A673 (cell line): ENCODE measurements at regions not wholly inside any gene's neighbourhood (a gene's known extent, or its start where the extent isn't known, plus 50 kb on each side); places are given as distances from the start of the nearest gene placed in this dataset.
"Not testable (repeated sequence)": the region's sequence is repeated elsewhere in the genome, so short reads cannot be mapped to it uniquely, and the experiment has no call there.

Experiments
- BruUV-seq: library from RNA; stranded (reverse); fragments of 400-500 nt; replicated peaks from 2 replicates; lab custom pipeline; 2021; lab: Mats Ljungman, UMichigan
- CTCF ChIA-PET: fragments of 300-600 bp; sonication (Branson Sonifier 250); formaldehyde crosslinking; loops from one replicate; lab custom pipeline; 2022; ENCODE audit warnings: antibody characterized with exemption; lab: Charles Lee
- POLR2A ChIA-PET: fragments of 300-600 bp; sonication (Branson Sonifier 250); formaldehyde crosslinking; loops from one replicate; lab custom pipeline; 2022; ENCODE audit warnings: antibody characterized with exemption; ENCODE audit not compliant: low non-redundant PET; lab: Charles Lee
- DNase-seq: peaks from one replicate; pipeline ENCODE4 v3.0.0-alpha.2; 2015; ENCODE audit warnings: low spot score
- H3K27ac ChIP-seq: fragments of 200-600 bp; sonication (generic); 2 replicates; pipeline ENCODE4 v1.5.1; 2016; ENCODE audit warnings: mixed run types, low read depth, mild to moderate bottlenecking, mixed read lengths, antibody characterized with exemption, low read length; ENCODE audit not compliant: poor library complexity, severe bottlenecking
- H3K27me3 ChIP-seq: fragments of 200-600 bp; sonication (generic); replicated peaks from 2 replicates; pipeline ENCODE4 v1.6.1; 2017; ENCODE audit warnings: mixed run types, low read depth, mild to moderate bottlenecking, mixed read lengths, antibody characterized with exemption, low read length; ENCODE audit not compliant: insufficient read depth, poor library complexity
- H3K36me3 ChIP-seq: fragments of 200-600 bp; sonication (generic); 2 replicates; pipeline ENCODE4 v1.6.1; 2016; ENCODE audit warnings: mixed run types, mild to moderate bottlenecking, mixed read lengths, antibody characterized with exemption, low read length; ENCODE audit not compliant: insufficient read depth, poor library complexity, severe bottlenecking
- H3K4me1 ChIP-seq: fragments of 200-600 bp; sonication (generic); 2 replicates; pipeline ENCODE4 v1.6.1; 2017; ENCODE audit warnings: mixed run types, mild to moderate bottlenecking, mixed read lengths, antibody characterized with exemption, low read length; ENCODE audit not compliant: insufficient read depth, poor library complexity, severe bottlenecking
- H3K4me3 ChIP-seq: fragments of 200-600 bp; sonication (generic); 2 replicates; pipeline ENCODE4 v1.5.1; 2016; ENCODE audit warnings: low read depth, mixed run types, mild to moderate bottlenecking, mixed read lengths, low read length; ENCODE audit not compliant: poor library complexity, severe bottlenecking
- H3K9me3 ChIP-seq: fragments of 200-600 bp; sonication (generic); 2 replicates; pipeline ENCODE4 v1.6.1; 2016; ENCODE audit warnings: mixed run types, low read depth, mild to moderate bottlenecking, mixed read lengths, antibody characterized with exemption, low read length; ENCODE audit not compliant: poor library complexity, severe bottlenecking
- CTCF ChIP-seq: fragments of 300-800, 200-600 bp; sonication (generic); conservative IDR thresholded peaks from 2 replicates; pipeline ENCODE4 v1.5.1; 2017; ENCODE audit warnings: low read depth, mild to moderate bottlenecking, antibody characterized with exemption, low read length, moderate library complexity, mixed read lengths
- EZH2 ChIP-seq: fragments of 200-600 bp; sonication (generic); IDR thresholded peaks from 2 replicates; pipeline ENCODE4 v1.6.1; 2017; ENCODE audit warnings: borderline replicate concordance, low read depth, mild to moderate bottlenecking, mixed read lengths, antibody characterized with exemption, low read length; ENCODE audit not compliant: poor library complexity, severe bottlenecking
- intact Hi-C: fragments of 100-400 bp; cut with micrococcal nuclease; formaldehyde crosslinking; loops from one replicate; pipeline ENCODE4 v1.10.0; 2022; ENCODE audit not compliant: unreplicated experiment

- Histone ChIP-seq H3K36me3 (no peaks in the 10 kb centered on the region), H3K9me3 (peaks cover 42% of the 10 kb centered on the region), H3K27me3 (no peaks in the 10 kb centered on the region), H3K4me1 (no peaks in the 10 kb centered on the region), H3K27ac (no peak overlapping the region), H3K4me3 (no peak overlapping the region)
- DNase-seq: no peak
- intact Hi-C loops: no loop called here
- no TSS peak for BruUV-seq
- TF ChIP-seq EZH2: no peak
- no peak for TF ChIP-seq CTCF
- CTCF ChIA-PET: no interaction called here
- POLR2A ChIA-PET: no interaction called here
Observed at GRCh38 chr7:51847461-51848134, 531.0 kb upstream of the COBL start.

GRCh38 chr7:51839130-51839529 is 522.5 kb upstream of the COBL start:
- H3K27ac ChIP-seq, H3K36me3 ChIP-seq, POLR2A ChIA-PET, DNase-seq, CTCF ChIA-PET, H3K4me1 ChIP-seq, BruUV-seq, H3K27me3 ChIP-seq, H3K4me3 ChIP-seq, intact Hi-C loops: not testable (repeated sequence)
- H3K9me3 ChIP-seq: peaks cover 23% of the 10 kb centered on the region

GRCh38 chr7:51827631-51828030 is 511.0 kb upstream of the COBL start:
- H3K36me3 ChIP-seq: no peaks in the 10 kb centered on the region
- TF ChIP-seq CTCF (no peak), EZH2 (no peak)
- H3K27me3 ChIP-seq: no peaks in the 10 kb centered on the region
- no peak overlapping the region for H3K4me3 ChIP-seq
- no peak for DNase-seq
- no peak overlapping the region for H3K27ac ChIP-seq
- BruUV-seq: no TSS peak
- H3K9me3 ChIP-seq: peaks cover 52% of the 10 kb centered on the region
- intact Hi-C loops: no loop called here
- no peaks in the 10 kb centered on the region for H3K4me1 ChIP-seq
- POLR2A ChIA-PET: no interaction called here
- CTCF ChIA-PET: no interaction called here

GRCh38 chr7:51824050-51824449 is 507.4 kb upstream of the COBL start:
- POLR2A ChIA-PET: no interaction called here
- H3K4me3 ChIP-seq: no peak overlapping the region
- no peaks in the 10 kb centered on the region for H3K4me1 ChIP-seq
- TF ChIP-seq CTCF (no peak), EZH2 (no peak)
- no peaks in the 10 kb centered on the region for H3K36me3 ChIP-seq
- CTCF ChIA-PET: no interaction called here
- no TSS peak for BruUV-seq
- H3K27me3 ChIP-seq: no peaks in the 10 kb centered on the region
- no peak for DNase-seq
- no peak overlapping the region for H3K27ac ChIP-seq
- intact Hi-C loops: no loop called here
- H3K9me3 ChIP-seq: peaks cover 49% of the 10 kb centered on the region
